Ovary (tissue), 7 donors: ENCODE measurements at regions not wholly inside any gene's neighbourhood (a gene's known extent, or its start where the extent isn't known, plus 50 kb on each side); places are given as distances from the start of the nearest gene placed in this dataset.

Source experiments
- DNase-seq, 5 donors: peaks; one replicate each; pipeline ENCODE4 v3.0.0-alpha.2; 2019 to 2020
- H3K27ac ChIP-seq, 2 donors: fragments of 200-600 bp; one replicate each; pipeline versions ENCODE4 v1.5.1 to v1.8.0; 2019 to 2022
- H3K27me3 ChIP-seq: fragments of 200-600 bp; one replicate; pipeline ENCODE4 v1.8.0; 2022
- H3K36me3 ChIP-seq: fragments of 200-600 bp; sonication (generic); one replicate; pipeline ENCODE4 v1.5.1; 2019
- H3K4me1 ChIP-seq: one replicate; pipeline ENCODE4 v1.8.1; 2013; ENCODE audit warnings: mild to moderate bottlenecking, moderate library complexity; ENCODE audit not compliant: insufficient read depth
- H3K4me3 ChIP-seq: fragments of 200-600 bp; sonication (generic); one replicate; pipeline ENCODE4 v1.5.1; 2017
- H3K9me3 ChIP-seq, 2 donors: fragments of 200-600 bp in 1 of 2; sonication (generic) in 1 of 2; one replicate each; pipeline versions ENCODE4 v1.5.1 to v1.8.1; 2013 to 2019; ENCODE audit warnings: mild to moderate bottlenecking in 1 of 2, moderate library complexity in 1 of 2
- CTCF ChIP-seq, 3 donors: fragments of 450-650 bp in 2 of 3; fragments of 200-600 bp in 1 of 3; IDR thresholded peaks; one replicate each; pipeline versions ENCODE4 v1.5.1 to v1.8.0; 2016 to 2022; ENCODE audit warnings: antibody characterized with exemption in 3 of 3, mild to moderate bottlenecking in 1 of 3
- EP300 ChIP-seq: sonication (generic); formaldehyde crosslinking; IDR thresholded peaks from one replicate; pipeline ENCODE4 v1.6.1; 2017; ENCODE audit warnings: antibody characterized with exemption
- POLR2A ChIP-seq: fragments of 450-650 bp; IDR thresholded peaks from one replicate; pipeline ENCODE4 v1.6.1; 2017; ENCODE audit warnings: antibody characterized with exemption, mild to moderate bottlenecking, moderate library complexity
- WGBS, 3 donors: extraction: QIAGEN DNeasy Blood & Tissue Kit in 1 of 3; methylation state at CpG; one replicate each; pipeline versions ENCODE4 v1.1.5 to v1.1.7; 2013 to 2017; 5-methylcytosine and 5-hydroxymethylcytosine counted together
- intact Hi-C, 4 donors: fragments of 100-400 bp; cut with DNase I; formaldehyde crosslinking; loops; one replicate each; pipeline versions ENCODE4 v1.11.0 to v1.15.1; 2022 to 2023
- donor health status: DM: no; HTN: no; CAD: no; lungs with moderate emphysema.
- donor health status: DM: no; HTN: no; CAD: no.
- donor health status: Bipolar disorder and iron deficiency.
- donor health status: DM: no; HTN: no; CAD: no.
- donor health status: DM: yes; HTN: yes; CAD: no.

- H3K4me3 ChIP-seq = no peak overlapping the region
- H3K9me3 ChIP-seq = no peaks in the 10 kb centered on the region
- no peak for TF ChIP-seq EP300
- TF ChIP-seq CTCF (IDR thresholded peaks at IDR 0.05) = no peak
- TF ChIP-seq POLR2A = no peak
- H3K4me1 ChIP-seq = no peaks in the 10 kb centered on the region
- no peak for DNase-seq
- no peaks in the 10 kb centered on the region for H3K27me3 ChIP-seq
- H3K36me3 ChIP-seq = no peaks in the 10 kb centered on the region
- H3K27ac ChIP-seq = no peak overlapping the region
- 78 to 80% (median 79%) methylated on average over 2 of the region's 2 CpGs for WGBS, 3 donors
- intact Hi-C loops = no loop called here
Measured at GRCh38 chr5:170446365-170446764, 57.2 kb upstream of the KCNMB1 start.

- no peak for DNase-seq
- intact Hi-C loops = no loop called here
Measured at GRCh38 chr5:170445936-170446335, 56.8 kb upstream of the KCNMB1 start.

GRCh38 chr5:170444969-170445505, 55.9 kb upstream of the KCNMB1 start:
- Histone ChIP-seq H3K4me3 (no peak overlapping the region), H3K27ac (no peak overlapping the region), H3K4me1 (no peaks in the 10 kb centered on the region), H3K36me3 (no peaks in the 10 kb centered on the region), H3K9me3 (no peaks in the 10 kb centered on the region), H3K27me3 (no peaks in the 10 kb centered on the region)
- intact Hi-C loops = no loop called here
- TF ChIP-seq POLR2A (no peak), CTCF (IDR thresholded peaks at IDR 0.05) (no peak), EP300 (no peak)
- 84 to 90% (median 85%) methylated on average over 10 of the region's 10 CpGs for WGBS, 3 donors
- DNase-seq = no peak

More at GRCh38 chr5:170445936-170446335, 56.8 kb upstream of the KCNMB1 start:
- 83 to 92% (median 85%) methylated on average over 8 of the region's 8 CpGs for WGBS, 3 donors
- H3K36me3 ChIP-seq = no peaks in the 10 kb centered on the region
- no peaks in the 10 kb centered on the region for H3K9me3 ChIP-seq
- no peak overlapping the region for H3K27ac ChIP-seq
- no peak overlapping the region for H3K4me3 ChIP-seq
- no peak for TF ChIP-seq CTCF (IDR thresholded peaks at IDR 0.05)
- TF ChIP-seq POLR2A = no peak
- no peak for TF ChIP-seq EP300
- H3K4me1 ChIP-seq = no peaks in the 10 kb centered on the region
- H3K27me3 ChIP-seq = no peaks in the 10 kb centered on the region

GRCh38 chr5:170444181-170444580, 55.0 kb upstream of the KCNMB1 start:
- Histone ChIP-seq H3K4me1 (no peaks in the 10 kb centered on the region), H3K27me3 (no peaks in the 10 kb centered on the region), H3K9me3 (no peaks in the 10 kb centered on the region), H3K36me3 (no peaks in the 10 kb centered on the region), H3K27ac (no peak overlapping the region), H3K4me3 (no peak overlapping the region)
- TF ChIP-seq POLR2A (no peak), CTCF (IDR thresholded peaks at IDR 0.05) (no peak), EP300 (no peak)
- intact Hi-C loops = no loop called here
- DNase-seq = no peak
- WGBS, 3 donors = 77 to 87% (median 86%) methylated on average over 7 of the region's 7 CpGs
